GM10248 (cell line): ENCODE measurements at regions not wholly inside any gene's neighbourhood (a gene's known extent, or its start where the extent isn't known, plus 50 kb on each side); places are given as distances from the start of the nearest gene placed in this dataset.

ENCODE experiments used
- CTCF ChIA-PET: fragments of 300-600 bp; sonication (Branson Sonifier 250); formaldehyde crosslinking; extraction: SDS; loops from one replicate; lab custom pipeline; 2021; ENCODE audit warnings: antibody characterized with exemption; lab: Yijun Ruan, JAX
- POLR2A ChIA-PET: fragments of 350-650 bp; sonication (Branson Sonifier 250); formaldehyde crosslinking; extraction: SDS; loops from one replicate; lab custom pipeline; 2020; ENCODE audit warnings: antibody characterized with exemption; lab: Yijun Ruan, JAX
- DNase-seq: peaks from one replicate; pipeline ENCODE4 v3.0.0; 2012; ENCODE audit errors: extremely low spot score
- CTCF ChIP-seq: IDR thresholded peaks from 2 replicates; pipeline ENCODE4 v1.5.1; 2012; ENCODE audit warnings: mild to moderate bottlenecking, low read depth; ENCODE audit errors: extremely low read depth, missing control alignments, control extremely low read depth

- no peak for DNase-seq
- no peak for TF ChIP-seq CTCF
- CTCF ChIA-PET: interaction anchor here (1.1 to 4.1 kb wide), 2 partner anchors 11 to 23 kb away, joined by 3 to 16 read pairs; no protein-coding TSS in a partner anchor
- POLR2A ChIA-PET: no interaction called here
These were observed 198.2 kb upstream of the PDE10A start for GRCh38 chr6:165861226-165861625.

- DNase-seq: no peak
- CTCF ChIA-PET: interaction anchor here (1.4 to 4.1 kb wide), 3 partner anchors 8 to 418 kb away, joined by 3 to 16 read pairs (median 5); no protein-coding TSS in a partner anchor
- TF ChIP-seq CTCF: no peak
- POLR2A ChIA-PET: no interaction called here
These were observed 195.5 kb upstream of the PDE10A start for GRCh38 chr6:165858586-165858985.

- ChIA-PET CTCF (interaction anchor here (1.0 to 1.4 kb wide), 3 partner anchors 11 to 416 kb away, joined by 3 to 5 read pairs (median 3); no protein-coding TSS in a partner anchor), POLR2A (no interaction called here)
- no peak for DNase-seq
- TF ChIP-seq CTCF: no peak
These were observed 192.8 kb upstream of the PDE10A start for GRCh38 chr6:165855856-165856255.

- CTCF ChIA-PET: interaction anchor here (1.3 kb wide), 1 partner anchor 414 kb away, joined by 3 read pairs; no protein-coding TSS in a partner anchor
- POLR2A ChIA-PET: no interaction called here
- no peak for TF ChIP-seq CTCF
- no peak for DNase-seq
These were observed 192.0 kb upstream of the PDE10A start for GRCh38 chr6:165854863-165855593.

- POLR2A ChIA-PET: no interaction called here
- CTCF ChIA-PET: no interaction called here
These were observed 191.2 kb upstream of the PDE10A start for GRCh38 chr6:165854061-165854862.

More at GRCh38 chr6:165854061-165854862, 191.2 kb upstream of the PDE10A start:
- no peak for DNase-seq
- no peak for TF ChIP-seq CTCF
